NCI-H2107 (cell line): ENCODE measurements at regions not wholly inside any gene's neighbourhood (a gene's known extent, or its start where the extent isn't known, plus 50 kb on each side); places are given as distances from the start of the nearest gene placed in this dataset.

Source experiments
- DNase-seq: peaks from one replicate; lab custom pipeline; 2025; lab: John Stamatoyannopoulos, UW

DNA sequence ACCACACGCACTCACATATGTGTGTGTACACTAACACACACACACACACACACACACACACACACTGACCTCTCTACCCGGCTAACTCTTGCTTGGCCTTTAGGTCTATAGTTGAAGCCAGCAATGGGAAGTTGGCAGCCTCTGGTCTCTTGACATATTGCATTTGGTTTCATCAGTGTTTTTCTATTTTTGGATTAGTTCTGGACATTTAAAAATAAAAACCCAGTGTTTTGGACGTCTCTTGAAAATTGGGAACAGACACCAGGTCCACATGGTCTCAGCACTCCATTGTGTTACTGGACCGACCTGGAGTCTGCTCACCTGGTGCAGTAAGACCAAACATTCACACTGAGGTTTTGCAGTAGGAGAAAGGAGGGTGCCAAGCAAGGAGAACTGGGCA, 50.4 kb upstream of the AFF3 start:
- DNase-seq = no peak

DNA sequence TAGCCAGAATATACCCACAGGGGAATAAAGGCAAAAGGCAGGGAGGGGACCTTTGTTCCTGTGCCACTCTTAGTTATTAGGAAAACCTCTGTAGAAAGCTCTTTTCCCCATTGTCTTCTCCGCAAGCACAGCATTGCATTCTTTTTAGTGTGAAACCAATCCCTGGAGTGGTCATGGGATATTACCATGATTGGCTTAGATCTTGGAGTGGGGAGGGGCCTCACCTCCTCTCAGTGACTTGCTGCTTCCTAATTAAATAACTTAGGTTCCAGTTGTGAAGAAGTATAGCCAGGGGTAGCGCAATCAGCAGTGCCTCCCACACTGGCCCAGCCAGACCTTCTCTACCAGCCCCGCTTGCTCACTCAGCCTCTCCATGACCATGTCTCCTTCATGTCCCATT, 49.9 kb upstream of the AFF3 start:
- no peak for DNase-seq
